COLO829 (cell line): ENCODE measurements at regions not wholly inside any gene's neighbourhood (a gene's known extent, or its start where the extent isn't known, plus 50 kb on each side); places are given as distances from the start of the nearest gene placed in this dataset.

ENCODE experiments used
- DNase-seq: peaks from one replicate; pipeline ENCODE4 v3.0.0; 2012; ENCODE audit warnings: low spot score

DNA sequence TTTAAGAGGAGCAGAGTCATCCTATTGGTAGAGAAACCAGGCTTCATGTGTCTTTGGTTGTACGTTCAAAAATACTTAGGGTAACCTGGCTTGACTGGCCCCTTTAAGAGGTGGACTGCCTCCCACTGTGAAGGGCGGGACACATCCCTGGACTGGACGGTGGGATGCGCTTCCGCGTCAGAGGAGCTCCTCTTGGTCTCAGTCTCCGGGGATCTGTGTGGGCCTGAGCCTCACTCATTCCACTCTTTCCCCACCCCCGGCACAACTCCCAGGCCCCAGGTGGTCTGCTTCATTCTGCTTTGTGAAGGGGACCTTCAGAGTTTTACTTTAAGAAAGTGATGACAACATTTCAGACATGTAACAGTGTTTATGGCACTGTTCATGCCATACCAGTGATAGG, 601.1 kb downstream of the IRX1 start:
- no peak for DNase-seq

DNA sequence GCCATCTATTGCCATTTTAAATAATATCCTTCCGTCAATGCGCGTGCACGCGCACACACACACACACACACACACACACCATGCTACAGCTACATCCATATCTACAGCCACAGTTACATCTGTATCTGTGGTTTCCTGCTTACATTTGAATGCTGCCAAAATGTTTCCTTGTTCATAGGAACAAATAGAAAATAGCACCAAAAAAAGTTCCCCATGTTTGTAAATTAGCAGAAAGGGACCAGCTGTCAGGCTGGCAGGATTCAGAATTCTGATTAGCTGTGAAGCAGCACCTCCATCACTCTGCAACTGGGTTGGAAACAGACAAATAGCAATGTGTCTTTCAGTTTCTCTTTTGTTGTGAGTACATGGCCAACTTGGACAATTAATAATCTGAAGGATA, 601.5 kb downstream of the IRX1 start:
- DNase-seq: no peak

DNA sequence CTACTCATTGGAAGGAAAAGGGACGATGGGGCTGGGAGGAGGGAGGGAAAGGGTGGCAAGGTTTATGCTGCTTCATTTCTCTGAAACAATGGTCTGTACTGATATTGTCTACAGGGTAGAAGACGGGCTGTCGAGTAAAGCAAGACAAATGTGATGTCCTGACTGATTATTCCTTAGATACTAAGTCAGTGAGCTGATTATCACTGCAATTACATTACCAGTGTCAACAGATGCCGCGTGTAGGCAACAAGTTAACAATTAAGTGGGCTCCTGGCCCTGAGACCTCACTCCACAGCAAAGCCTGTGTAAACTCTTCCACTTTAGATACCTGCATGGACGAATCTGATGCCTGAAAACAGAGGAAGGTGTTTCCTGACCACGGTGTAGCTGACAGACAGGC, 602.8 kb downstream of the IRX1 start:
- no peak for DNase-seq

DNA sequence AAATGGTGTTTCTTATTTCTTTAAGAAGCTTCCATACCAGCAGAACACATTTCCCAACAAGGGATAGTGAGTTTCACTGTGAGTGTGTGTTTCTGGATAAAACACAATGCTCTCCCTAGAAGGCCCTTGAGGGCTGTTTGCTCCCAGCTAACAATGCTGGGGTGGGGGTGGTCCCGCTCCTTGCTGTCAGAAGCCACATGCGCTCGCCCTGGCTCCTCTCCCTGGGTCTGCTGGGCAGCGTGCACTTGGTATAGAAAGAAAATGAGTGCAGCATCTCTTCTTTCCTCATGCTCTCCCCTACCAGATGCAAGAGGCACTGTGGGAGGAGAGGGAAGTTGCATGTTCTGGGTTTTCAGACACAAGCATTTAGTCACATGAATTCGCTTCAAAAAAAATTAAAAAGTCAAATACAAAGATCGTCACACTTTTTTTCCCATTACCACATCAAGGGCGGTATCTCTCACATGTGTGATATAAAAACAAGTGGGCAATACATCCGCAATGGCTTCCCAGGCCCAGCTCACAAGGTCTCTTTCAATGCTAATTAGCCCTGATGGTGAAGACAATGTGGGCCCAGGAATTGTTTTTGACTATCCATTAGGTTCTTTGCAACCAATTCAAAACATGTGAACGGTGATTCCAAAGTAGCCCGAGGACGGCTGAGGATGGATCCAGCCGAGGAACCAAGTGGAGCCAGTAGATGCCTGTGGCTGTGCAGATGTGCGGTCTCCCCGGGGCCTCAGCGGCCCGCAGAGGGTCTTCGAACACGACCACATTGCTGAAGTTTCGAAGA, 603.6 kb downstream of the IRX1 start:
- DNase-seq: no peak

DNA sequence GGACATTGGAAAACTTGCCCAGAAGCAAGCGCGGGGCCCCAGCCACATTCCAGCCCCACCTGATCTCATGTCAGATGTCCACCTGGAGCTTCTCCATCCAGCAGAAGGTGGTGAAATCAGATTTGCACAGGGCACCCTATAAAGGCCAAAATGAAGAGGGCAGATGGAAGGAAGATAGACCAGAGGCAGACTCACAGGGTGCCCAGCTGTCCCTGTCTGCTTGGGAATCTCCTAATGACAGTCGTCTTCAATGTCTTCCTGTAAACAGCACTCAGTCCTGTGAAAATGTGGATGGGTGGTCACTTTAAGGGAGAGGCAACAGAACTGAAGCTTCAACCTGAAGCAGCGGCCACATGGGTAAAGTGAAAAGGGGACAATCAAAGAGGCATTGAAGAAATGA, 607.5 kb downstream of the IRX1 start:
- no peak for DNase-seq

DNA sequence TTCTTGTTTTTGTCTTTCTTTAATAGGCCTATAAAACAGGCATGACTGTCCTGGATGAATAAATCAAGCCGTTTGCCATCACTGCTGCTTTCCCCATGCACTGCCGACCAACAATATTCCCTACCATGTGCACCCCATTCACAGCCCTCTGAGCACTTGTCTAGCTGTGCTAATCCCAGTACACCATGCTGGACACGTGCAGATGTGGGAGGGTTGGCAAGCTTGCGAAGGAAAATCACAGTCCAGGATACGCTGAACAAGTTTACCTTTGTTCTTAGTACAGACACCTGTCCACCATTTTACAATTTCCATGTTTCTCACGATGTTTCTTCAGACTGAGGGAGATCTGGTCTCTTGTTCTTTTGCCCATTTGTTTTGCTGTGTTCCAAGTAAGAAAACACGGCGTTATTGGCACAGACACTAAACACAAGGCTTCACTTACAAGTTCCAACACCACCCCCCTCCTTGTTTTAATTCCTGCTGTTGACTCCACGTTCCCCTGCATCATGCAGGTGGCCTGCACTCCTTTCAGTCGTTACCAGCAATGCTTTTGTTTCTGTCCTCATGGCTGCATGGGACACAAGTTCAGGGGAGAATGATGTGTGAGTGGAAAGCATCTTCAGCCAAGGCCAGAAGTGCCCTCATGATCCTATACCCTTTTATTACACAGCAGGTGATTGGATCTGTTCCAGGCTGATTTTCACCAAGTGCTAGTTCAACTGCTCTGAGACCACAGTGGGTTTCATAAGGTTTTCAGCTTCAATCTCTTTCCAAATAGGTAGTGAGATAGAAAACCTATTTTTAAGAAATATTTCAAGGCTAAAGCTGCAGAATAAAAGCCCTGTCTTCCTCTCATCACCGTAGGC, 608.9 kb downstream of the IRX1 start:
- no peak for DNase-seq

DNA sequence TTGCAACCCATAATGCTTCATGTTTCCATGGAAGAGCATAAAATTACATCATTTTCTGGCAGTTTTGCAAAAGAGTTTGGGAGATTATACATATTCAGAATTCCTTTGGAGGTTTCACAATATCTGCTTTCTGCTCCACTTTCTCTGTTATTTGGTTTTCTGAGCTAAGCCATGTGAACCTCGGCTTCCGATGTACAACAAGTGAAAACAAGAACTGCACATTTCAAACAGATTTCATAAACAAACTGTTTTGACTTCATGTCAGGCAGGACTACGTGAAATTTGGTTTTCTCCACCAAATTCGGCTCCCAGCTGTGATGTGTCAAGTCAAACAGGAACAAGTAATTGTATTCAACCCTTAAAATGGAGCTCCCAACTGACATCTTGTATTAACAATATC, 609.8 kb downstream of the IRX1 start:
- DNase-seq: no peak

DNA sequence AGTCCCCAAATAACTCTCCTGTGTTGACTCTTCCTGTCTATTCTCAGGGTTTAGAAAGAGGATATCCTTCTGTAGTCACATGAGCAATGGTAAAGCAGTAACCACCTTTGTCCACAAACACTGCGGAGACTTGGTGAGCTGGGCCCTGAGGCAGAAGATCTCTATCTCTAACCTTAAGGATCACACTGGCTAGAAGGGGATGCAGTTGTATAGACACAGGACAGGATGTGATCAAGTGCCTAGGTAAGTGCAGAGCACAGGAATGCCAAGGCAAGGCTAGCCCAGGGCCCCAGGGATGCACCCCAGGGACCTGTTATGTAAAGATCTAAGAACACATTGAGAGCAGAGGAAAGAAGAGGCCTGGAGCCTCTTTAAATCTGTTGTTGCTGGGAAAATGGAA, 610.5 kb downstream of the IRX1 start:
- DNase-seq: no peak

DNA sequence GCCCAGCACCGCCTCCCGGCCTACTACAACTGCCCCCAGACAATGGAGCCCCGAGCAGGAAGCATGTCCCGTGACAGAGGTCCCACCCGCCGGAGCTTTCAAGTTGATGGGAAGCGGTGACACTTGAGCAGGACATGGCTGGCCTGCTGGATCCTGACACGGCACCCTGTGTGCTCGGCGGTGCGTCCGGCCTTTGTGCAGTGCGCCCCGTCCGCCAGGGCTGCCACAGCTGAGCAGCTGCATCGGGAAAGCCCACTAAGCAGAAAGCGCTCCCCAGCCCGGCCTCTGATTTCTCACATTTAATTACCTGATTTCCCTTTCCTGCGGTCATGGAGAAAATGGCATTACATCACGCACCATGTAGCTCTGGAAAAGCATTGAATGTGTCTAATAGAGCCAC, 611.9 kb downstream of the IRX1 start:
- DNase-seq: no peak

DNA sequence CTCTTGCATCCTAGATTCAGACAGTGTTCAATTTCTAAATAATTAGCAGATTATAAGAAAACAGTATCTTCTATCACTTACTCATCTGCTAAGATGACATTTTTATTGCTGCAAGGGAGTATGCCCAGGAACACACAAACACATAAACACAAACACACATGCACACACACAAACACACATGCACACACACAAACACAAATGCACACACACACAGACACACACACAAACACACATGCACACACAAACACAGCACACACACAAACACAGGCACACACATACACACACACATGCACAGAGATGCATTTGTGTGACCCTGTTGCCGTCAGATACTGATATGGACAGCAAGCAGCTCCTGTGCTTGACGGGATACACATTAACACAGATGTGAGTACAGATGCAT, 612.9 kb downstream of the IRX1 start:
- DNase-seq: no peak

DNA sequence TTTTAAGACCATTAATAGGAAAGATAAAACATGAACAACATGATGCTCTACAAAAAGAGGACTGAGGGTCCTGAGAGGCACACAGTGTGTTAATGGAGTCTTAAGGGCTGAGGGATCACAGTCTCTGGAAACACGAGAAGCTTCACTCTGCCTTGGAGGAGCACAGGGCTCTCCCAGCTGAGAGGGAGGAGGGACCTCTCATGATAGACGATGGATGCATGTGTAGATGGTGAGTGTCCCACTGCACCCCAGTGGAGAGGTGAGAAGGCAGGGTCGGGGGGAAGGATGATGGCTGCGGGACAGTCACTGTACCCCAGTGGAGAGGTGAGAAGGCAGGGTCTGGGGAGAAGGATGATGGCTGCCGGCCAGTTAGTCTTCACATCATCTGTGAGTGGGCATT, 613.4 kb downstream of the IRX1 start:
- no peak for DNase-seq

DNA sequence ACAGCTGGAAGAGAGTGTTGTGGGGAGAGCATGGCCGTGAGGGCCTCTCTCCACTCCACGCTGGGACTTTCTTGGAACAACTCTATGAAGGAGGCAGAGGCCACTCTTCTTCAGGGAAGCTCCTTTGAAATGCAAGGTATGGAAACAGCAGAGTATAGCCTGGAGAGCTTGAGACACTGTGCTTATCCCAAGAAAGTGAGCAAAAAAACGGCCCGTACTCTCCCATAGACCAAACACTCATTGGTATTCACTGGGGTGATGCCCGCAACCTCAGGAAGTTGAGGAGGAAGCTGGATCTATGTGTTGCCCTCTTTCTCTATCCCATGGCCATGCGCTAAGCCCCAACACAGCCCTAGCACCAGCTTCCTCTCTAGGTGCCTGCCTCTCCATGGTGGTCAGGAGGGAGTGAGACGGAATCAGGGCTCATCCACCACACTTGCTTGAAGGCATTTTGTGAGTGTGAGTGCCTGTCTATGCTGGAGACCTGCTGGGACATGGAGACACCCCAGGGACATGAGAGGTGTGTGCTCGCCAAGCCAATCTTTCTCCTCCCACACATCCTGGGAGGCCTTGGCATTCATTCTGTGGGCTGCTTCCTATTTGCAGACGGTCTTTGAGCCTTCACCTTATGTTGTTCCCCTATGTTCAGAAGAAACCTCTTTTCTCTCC, 616.6 kb downstream of the IRX1 start:
- DNase-seq: no peak

DNA sequence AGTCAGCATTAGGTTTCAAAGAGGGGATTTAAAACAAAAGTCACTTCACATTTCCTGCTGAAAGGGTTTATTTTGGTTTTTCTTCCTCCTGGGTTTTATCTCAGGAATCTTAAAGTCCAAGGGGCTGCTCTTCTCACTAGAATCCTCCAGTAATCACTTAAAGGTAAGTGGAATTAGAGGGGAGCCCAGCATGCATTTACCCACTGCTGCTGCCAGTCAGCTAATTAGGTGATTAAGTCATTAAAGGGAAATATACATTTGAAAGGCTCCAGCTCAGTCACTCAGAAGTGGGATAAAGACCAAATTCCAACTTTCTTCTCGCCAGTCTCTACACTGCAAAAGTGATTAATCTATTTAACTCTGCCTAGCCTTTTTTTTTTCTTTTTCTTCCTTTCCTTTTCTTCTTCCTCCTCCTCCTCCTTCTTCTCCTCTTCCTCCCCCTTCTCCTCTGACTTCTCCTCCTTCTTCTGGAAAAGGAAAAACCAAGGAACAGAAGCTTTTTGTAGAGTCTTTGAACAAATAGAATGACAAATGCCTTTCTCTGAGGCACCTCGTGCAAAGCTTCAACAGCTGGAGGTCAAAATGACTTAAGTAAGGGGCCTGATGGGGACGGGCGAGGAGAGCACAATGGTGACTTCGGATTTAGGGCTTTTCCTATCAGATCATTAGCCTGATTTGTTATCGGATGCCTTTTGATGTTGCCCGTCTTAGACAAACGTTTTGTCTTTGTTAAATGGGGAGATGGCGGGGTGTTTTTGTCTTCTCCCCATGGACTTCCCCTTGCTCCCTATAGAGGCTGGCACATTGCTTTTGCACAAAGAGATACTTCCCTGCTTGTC, 617.6 kb downstream of the IRX1 start:
- no peak for DNase-seq

DNA sequence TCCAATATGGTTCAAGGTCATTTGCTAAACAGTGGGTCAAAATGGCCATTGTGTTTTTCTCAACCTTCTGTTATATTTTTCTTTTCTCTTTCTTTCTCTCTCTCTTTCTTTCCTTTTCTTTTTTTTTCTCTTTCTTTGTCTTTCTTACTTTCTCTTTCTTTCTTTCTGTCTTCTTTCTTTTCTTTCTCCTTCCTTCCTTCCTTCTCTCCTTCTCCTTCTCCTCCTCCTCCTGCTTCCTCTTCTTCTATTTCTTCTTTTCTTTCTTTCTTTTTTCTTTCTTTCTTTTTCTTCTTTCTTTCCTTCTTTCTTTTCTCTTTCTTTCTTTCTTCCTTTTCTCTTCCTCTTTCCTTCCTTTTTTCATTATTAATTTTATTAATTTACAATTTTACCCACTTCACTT, 619.5 kb downstream of the IRX1 start:
- DNase-seq: no peak

DNA sequence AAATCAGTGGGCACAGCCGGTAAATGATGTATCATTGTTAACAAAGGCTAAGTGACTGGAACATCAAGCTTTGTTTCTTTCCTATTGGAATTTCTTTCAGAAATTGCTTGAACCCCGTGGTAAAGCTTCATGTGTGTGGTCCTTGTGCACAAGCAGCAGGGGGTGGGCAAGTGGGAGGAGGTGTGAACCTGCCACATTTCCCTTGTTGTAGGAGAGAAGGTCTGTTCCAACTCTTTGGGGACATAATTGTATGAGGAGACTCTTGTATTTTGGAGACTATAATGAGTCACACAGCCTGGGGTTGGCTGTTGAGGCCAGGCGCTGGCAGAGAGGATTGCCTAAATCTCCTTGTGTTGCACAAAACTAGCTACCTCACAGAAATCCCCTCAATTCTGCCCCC, 620.5 kb downstream of the IRX1 start:
- DNase-seq: no peak

DNA sequence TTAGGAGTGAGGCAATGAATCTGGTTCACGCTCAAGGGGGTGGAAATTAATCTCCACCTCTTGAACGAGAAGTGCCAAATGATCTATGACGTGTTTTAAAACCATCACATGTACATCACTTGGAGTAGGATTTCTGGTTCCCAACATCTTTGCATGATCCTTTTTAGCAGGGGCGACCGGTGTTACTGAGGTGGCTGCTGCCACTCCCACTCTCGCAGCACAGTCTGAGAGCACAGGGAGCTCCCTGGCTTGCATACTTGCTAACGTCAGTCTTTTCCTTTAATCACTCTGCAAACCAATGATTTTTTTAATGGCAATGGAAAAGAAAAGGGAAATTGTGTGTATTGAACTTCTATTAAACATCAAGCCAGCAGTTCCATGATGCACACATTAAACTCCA, 624.4 kb downstream of the IRX1 start:
- no peak for DNase-seq

DNA sequence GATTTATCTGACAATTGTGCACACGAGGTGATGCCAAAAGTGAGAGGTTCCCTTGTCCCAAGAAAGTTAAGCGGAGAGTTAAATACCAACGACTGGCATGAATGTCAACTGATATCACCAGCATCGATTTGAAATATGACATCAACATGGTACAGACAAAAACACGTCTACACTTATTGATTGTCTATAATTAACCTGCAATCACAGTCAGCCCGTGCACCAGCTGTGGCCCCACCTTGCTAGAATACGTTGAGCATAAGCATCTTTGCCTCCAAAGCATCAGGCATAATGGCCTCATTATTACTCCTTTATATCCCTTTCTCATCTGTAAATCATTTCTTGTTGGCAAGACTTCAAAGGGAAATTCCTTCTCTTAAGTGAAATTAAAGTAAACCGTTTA, 625.4 kb downstream of the IRX1 start:
- DNase-seq: no peak

DNA sequence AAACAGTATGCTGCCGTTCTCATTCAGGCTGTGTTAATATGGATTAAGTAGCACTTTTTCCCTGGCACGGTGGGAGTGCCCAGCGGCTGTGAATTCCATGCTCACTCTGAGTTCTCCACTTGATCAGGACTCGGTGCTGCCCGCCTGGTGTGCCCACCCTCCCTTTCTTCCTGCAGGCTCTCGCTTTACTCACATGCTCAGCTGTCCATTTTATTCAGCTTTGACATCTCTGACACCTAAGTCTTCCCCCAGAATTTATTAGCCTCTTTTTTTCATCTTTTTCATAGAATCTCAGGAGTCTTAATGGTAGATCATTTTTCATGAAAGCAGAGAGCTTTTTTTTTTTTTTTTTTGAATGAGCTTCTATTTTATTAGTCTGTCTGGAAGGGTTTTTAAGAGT, 626.5 kb downstream of the IRX1 start:
- DNase-seq: no peak

DNA sequence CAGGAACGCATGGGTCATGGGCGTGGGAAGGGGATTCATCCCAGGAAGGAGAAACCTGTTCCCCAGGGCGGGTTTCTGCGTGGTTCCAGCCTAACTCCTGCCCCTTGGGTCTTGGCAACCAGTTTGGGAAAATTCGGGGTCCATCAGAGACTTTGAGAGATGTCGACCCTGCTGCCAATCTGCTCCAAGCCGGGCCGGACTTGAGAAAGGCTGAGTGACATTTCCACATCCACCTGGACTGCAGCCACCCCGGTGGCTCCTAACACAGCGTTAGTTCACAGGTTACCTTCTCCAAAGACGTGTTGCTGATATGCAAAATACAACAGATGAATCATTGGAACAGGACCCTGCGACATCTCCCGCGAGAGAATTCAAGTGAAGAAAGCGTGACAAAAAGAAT, 627.2 kb downstream of the IRX1 start:
- DNase-seq: no peak

DNA sequence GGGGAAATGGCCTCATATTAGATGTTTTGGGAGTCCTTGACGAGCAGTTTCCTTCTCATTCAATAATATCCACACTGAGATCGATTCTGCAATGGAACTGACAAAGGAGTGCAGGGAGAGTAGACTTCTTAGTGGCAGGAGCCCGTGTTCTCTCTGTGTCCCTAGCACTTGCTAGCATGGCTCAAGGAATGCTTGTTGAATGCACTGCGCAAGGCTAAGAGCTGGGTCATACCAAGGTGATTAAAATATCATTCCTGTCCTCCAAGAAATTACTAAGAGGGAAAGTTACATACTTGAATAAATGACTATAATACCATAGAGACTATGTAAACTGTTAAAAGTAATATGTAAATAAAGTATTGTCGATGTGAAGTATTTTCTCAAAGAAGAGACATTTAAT, 630.1 kb downstream of the IRX1 start:
- no peak for DNase-seq

DNA sequence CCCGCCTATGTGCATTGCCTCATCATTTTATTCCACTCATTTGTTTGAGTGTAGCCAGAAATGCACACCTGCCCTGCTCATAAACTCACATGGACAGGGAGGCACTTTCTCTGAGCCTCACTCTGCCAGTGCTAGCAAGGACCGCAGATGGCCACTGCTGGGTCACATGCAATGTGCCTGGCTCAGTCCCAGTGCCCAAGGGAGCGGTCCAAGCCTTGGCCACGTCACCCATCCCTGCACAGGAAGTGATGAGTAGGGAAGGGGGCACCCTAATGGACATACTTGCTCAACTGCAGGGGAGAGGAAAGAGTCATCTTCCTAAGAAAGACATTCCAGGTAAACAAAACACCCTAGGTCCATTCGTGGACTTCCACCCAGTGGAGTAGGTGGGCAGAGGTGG, 630.9 kb downstream of the IRX1 start:
- no peak for DNase-seq

DNA sequence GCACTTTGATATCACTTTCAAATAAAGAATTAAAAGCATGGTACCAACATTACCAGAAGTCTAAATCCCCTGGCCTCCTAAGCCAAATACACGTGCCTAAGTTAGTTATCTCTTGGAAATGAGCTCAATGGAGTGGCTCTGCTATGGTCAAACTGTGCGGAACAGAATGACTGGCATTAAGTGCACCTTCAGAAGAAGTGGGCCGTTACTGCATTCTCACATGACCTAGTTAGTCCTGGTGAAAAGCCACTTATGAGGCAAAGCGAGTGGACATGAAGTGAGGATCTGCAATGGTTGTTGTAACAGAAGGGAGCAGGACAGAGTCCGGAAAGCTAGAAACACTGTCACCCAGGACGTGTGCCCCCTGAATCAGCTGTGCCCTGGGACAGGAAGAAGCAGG, 633.1 kb downstream of the IRX1 start:
- no peak for DNase-seq
